Gastrocnemius medialis (tissue), 4 donors: ENCODE measurements at regions not wholly inside any gene's neighbourhood (a gene's known extent, or its start where the extent isn't known, plus 50 kb on each side); places are given as distances from the start of the nearest gene placed in this dataset.

Experiments used
- ATAC-seq, 2 donors: fragments of 150-250 bp; one replicate each; pipeline ENCODE4 v1.9.1; 2016
- DNase-seq, 2 donors: peaks; one replicate each; pipeline ENCODE4 v3.0.0-alpha.2; 2019
- H3K27ac ChIP-seq, 4 donors: fragments of 200-600 bp; sonication (generic); 1 replicate in 1 of 4; 2 replicates in 3 of 4; pipeline ENCODE4 v1.5.1; 2016 to 2018; ENCODE audit warnings: mild to moderate bottlenecking in 2 of 4, moderate library complexity in 1 of 4
- H3K27me3 ChIP-seq, 3 donors: fragments of 200-600 bp; sonication (generic) in 2 of 3; 1 replicate in 1 of 3; 2 replicates in 2 of 3; pipeline versions ENCODE4 v1.5.1 to v1.6.0; 2016 to 2019; ENCODE audit warnings: mild to moderate bottlenecking in 1 of 3, moderate library complexity in 1 of 3
- H3K36me3 ChIP-seq, 2 donors: fragments of 200-600 bp; sonication (generic) in 1 of 2; one replicate each; pipeline ENCODE4 v1.5.1; 2017 to 2018
- H3K4me1 ChIP-seq, 2 donors: fragments of 200-600 bp; sonication (generic) in 1 of 2; one replicate each; pipeline ENCODE4 v1.5.1; 2016 to 2017; ENCODE audit warnings: mild to moderate bottlenecking in 2 of 2
- H3K4me3 ChIP-seq, 4 donors: fragments of 200-600 bp; sonication (generic) in 3 of 4; 1 replicate in 1 of 4; 2 replicates in 3 of 4; pipeline ENCODE4 v1.5.1; 2016 to 2019; ENCODE audit warnings: mild to moderate bottlenecking in 2 of 4
- H3K9me3 ChIP-seq, 3 donors: fragments of 200-600 bp; sonication (generic) in 2 of 3; 1 replicate in 1 of 3; 2 replicates in 2 of 3; pipeline ENCODE4 v1.5.1; 2016 to 2019
- POLR2A ChIP-seq, 2 donors: fragments of 450-650 bp; IDR thresholded peaks; one replicate each; pipeline ENCODE4 v1.6.1; 2017; ENCODE audit warnings: antibody characterized with exemption in 2 of 2, mild to moderate bottlenecking in 2 of 2, moderate library complexity in 2 of 2
- in situ Hi-C, 4 donors: fragments of 200-750 bp; cut with MboI; loops; one replicate each; pipeline versions ENCODE4 v1.15.0 to v1.8.0; 2017; ENCODE audit warnings: low sequenced_read_pairs in 4 of 4
- intact Hi-C: fragments of 100-400 bp; cut with DNase I; formaldehyde crosslinking; loops from one replicate; pipeline ENCODE4 v1.15.1; 2023; ENCODE audit warnings: low total_unique reads
- TF ChIP-seq, protein P1 (sequence below), 5 experiments: fragments of 450-650 bp in 3 of 5; fragments of 200-600 bp in 2 of 5; sonication (generic) in 2 of 5; IDR thresholded peaks in 4 of 5; conservative IDR thresholded peaks in 1 of 5; 1 replicate in 4 of 5; 2 replicates in 1 of 5; pipeline ENCODE4 v1.5.1; 2016 to 2019; ENCODE audit warnings: antibody characterized with exemption in 5 of 5, mild to moderate bottlenecking in 3 of 5, moderate library complexity in 3 of 5

DNA sequence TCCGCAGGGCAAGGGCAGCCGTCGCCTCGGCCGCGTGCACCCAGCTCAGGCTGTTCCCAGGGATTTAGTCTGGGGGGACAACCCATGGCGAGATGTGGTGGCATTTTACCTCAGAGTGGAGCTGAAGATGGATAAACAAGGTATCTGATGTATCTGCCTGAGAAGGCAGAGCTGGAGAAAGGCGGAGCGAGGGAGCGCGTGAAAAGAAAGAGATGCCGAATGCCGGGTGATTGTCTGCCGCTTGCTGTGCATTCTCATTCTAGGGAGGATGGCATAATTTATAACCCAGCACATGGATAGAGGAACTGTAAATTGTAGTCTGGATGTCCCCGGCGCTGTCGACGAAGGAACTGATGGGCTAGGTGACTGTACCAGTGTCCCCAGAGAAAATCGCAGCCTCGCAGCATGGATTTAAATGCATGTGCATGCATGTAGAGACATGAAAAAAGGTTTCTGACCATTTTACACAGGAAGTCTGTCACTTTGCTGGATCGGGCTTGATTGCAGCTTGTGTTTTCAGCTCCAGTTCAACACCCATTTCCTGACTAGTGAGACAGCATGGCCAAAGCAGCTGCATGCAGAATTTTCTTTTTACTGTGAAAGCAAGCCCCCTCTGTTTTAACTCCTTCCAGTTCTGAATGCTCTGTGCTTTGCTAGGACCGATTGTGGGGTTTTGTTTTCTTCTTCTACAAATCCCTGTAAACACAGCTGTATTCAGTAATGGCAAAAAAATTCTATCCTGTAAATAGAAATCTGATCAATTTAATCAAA lies 149.7 kb downstream of the PRL start:
- Histone ChIP-seq H3K27me3 (no peaks in the 10 kb centered on the region), H3K27ac (no peak overlapping the region), H3K36me3 (no peaks in the 10 kb centered on the region), H3K4me3 (peak overlapping the region; percentile 52 to 69 (median 54)), H3K4me1 (peaks cover 55 to 62% of the 10 kb centered on the region in 2 donors), H3K9me3 (no peaks in the 10 kb centered on the region)
- DNase-seq (no peak), ATAC-seq (peak in 1 of 2 donors; percentile 10)
- in situ Hi-C loops, result no loop called here
- TF ChIP-seq POLR2A (IDR thresholded peaks at IDR 0.05), result no peak
- TF ChIP-seq, protein P1, sequence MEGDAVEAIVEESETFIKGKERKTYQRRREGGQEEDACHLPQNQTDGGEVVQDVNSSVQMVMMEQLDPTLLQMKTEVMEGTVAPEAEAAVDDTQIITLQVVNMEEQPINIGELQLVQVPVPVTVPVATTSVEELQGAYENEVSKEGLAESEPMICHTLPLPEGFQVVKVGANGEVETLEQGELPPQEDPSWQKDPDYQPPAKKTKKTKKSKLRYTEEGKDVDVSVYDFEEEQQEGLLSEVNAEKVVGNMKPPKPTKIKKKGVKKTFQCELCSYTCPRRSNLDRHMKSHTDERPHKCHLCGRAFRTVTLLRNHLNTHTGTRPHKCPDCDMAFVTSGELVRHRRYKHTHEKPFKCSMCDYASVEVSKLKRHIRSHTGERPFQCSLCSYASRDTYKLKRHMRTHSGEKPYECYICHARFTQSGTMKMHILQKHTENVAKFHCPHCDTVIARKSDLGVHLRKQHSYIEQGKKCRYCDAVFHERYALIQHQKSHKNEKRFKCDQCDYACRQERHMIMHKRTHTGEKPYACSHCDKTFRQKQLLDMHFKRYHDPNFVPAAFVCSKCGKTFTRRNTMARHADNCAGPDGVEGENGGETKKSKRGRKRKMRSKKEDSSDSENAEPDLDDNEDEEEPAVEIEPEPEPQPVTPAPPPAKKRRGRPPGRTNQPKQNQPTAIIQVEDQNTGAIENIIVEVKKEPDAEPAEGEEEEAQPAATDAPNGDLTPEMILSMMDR (IDR thresholded peaks at IDR 0.05 in 4 of 5, conservative IDR thresholded peaks at IDR 0.05 in 1 of 5), result no peak
- intact Hi-C loops, result loop anchor here (5.0 kb wide), 2 partner anchors 105 to 555 kb away; partner anchors contain the start of gene SOX4

DNA sequence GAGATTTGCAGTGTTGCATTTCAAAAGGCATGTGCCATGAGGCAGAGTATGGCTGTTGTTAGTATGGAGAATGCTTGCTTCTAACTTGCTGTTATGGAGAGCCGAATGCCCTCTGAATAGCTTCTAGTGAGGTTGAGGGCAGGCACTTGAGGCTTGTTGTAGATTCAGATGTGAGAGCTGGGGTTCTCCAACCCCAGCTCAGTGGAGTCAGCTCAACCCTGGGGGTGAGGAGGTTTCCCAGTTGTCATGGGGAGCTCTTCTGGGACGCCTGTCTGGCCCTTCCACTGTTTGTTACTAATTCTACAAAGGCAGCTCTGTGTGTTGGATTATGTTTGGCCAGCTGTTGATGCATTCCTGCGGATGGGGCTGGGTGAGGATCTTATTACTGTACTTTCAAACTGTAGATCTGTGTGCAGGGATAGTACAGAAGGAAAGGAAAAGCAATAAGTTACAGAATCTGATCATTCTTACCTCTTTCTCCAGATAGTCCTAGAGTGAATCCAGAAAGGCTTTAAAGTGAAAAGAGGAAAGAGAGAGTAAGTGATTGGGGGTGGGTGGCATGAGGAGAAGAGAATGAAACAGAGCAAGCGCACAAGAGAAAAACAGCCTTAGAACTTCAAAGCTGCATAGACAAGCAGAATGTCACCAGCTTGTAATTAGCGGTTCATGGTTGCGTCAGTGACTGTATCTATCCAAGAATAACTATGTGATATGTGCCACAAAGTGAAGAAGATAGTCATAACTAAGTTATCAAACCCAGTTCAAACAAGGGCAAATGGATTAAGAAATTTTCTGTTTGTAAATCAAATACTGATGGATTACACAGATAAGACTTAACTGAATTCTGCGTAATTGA lies 148.7 kb downstream of the PRL start:
- peaks cover 55 to 62% of the 10 kb centered on the region in 2 donors for H3K4me1 ChIP-seq
- H3K4me3 ChIP-seq, result peak overlapping the region in 2 of 4 donors; percentile 5 to 8
- DNase-seq (peak in 1 of 2 donors; percentile 25), ATAC-seq (peak; percentile 61 to 71)
- TF ChIP-seq POLR2A (IDR thresholded peaks at IDR 0.05), result no peak
- TF ChIP-seq, protein P1 (IDR thresholded peaks at IDR 0.05 in 4 of 5, conservative IDR thresholded peaks at IDR 0.05 in 1 of 5), result no peak
- no peaks in the 10 kb centered on the region for H3K27me3 ChIP-seq
- in situ Hi-C loops (no loop called here), intact Hi-C loops (loop anchor here (5.0 kb wide), 2 partner anchors 106 to 556 kb away; partner anchors contain the start of gene SOX4)
- H3K36me3 ChIP-seq, result no peaks in the 10 kb centered on the region
- H3K27ac ChIP-seq, result no peak overlapping the region
- no peaks in the 10 kb centered on the region for H3K9me3 ChIP-seq

DNA sequence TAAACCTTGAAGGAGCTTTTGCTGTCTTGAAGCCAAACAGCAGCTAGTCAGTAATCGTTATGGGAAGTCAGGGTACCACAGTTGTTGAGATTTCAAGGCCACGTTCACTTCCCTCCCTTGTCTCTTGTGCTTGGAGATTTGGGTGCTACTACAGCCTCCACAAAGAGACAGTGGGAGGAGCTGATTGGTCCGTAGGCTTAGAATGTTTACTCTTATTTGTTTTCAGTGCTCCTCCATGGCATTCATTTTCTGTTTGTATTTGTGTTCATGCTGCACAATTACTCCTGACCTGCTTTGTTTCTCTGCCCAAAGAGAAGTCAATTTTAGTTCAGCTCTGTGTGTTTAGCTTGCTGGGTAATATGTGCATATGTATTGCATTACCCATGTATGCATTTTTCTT lies 147.7 kb downstream of the PRL start:
- H3K36me3 ChIP-seq, result no peaks in the 10 kb centered on the region
- in situ Hi-C loops (no loop called here), intact Hi-C loops (loop anchor here (5.0 kb wide), 2 partner anchors 107 to 557 kb away; partner anchors contain the start of gene SOX4)
- no peak overlapping the region for H3K27ac ChIP-seq
- H3K4me1 ChIP-seq, result peaks cover 55 to 62% of the 10 kb centered on the region in 2 donors
- no peaks in the 10 kb centered on the region for H3K9me3 ChIP-seq
- ATAC-seq, result no peak
- no peaks in the 10 kb centered on the region for H3K27me3 ChIP-seq
- DNase-seq, result no peak
- no peak overlapping the region for H3K4me3 ChIP-seq
- TF ChIP-seq, protein P1 (IDR thresholded peaks at IDR 0.05 in 4 of 5, conservative IDR thresholded peaks at IDR 0.05 in 1 of 5), result no peak
- no peak for TF ChIP-seq POLR2A (IDR thresholded peaks at IDR 0.05)

DNA sequence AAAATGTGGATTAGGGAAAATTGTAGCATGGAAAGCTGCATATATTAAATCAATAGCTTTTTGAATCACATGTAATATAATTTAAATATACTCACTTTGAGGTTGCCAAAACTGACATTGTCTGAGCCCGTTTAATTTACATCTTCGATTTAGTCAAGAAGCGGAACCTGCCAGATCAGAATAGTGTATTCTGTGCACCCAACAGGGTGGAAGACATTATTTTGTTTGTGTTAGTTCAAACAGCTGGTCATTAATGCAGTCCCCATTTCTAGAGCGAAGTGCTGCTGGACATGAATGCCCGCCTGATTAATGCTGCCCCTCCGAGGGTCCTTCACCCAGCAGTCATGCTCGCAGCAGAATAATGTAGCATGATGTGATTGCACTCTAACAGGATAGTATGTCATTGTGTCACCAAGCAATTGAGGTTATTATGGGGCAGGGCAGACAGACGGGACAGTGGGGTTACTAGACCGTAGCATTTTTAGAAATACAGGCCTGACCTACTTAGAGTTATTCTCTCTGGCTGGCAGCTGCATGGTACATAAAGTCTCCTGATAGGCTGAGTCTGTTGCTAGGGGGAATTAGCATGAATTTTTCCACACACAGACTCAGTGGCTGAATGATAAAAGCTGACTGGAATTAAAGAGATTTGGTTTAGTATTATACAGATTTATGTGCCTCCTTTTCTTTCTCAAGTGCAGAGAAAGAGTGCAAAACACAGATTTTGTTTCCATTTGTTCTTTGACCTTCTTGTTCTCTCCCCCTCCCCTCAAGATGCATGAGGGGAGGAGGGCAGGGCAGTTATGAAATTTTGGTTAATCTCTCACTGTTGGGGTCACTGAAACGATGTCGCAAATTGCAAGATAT lies 147.1 kb downstream of the PRL start:
- H3K27ac ChIP-seq, result no peak overlapping the region
- ATAC-seq, result peak; percentile 67 to 77

More for the DNA sequence above, 147.1 kb downstream of the PRL start:
- intact Hi-C loops, result loop anchor here (5.0 kb wide), 2 partner anchors 107 to 557 kb away; partner anchors contain the start of gene SOX4
- peaks cover 55 to 62% of the 10 kb centered on the region in 2 donors for H3K4me1 ChIP-seq
- in situ Hi-C loops, result no loop called here
- TF ChIP-seq POLR2A (IDR thresholded peaks at IDR 0.05), result no peak
- TF ChIP-seq, protein P1 (IDR thresholded peaks at IDR 0.05 in 4 of 5, conservative IDR thresholded peaks at IDR 0.05 in 1 of 5), result no peak
- no peak overlapping the region for H3K4me3 ChIP-seq
- no peaks in the 10 kb centered on the region for H3K9me3 ChIP-seq
- H3K27me3 ChIP-seq, result no peaks in the 10 kb centered on the region
- no peaks in the 10 kb centered on the region for H3K36me3 ChIP-seq
- peak in 1 of 2 donors; percentile 13 for DNase-seq
